Hepatocyte (in vitro differentiated cells): ENCODE measurements at regions not wholly inside any gene's neighbourhood (a gene's known extent, or its start where the extent isn't known, plus 50 kb on each side); places are given as distances from the start of the nearest gene placed in this dataset.
"Not testable (repeated sequence)": the region's sequence is repeated elsewhere in the genome, so short reads cannot be mapped to it uniquely, and the experiment has no call there.

Source experiments
- EZH2 ChIP-seq: fragments of 200-600 bp; sonication (generic); IDR thresholded peaks from 2 replicates; pipeline ENCODE4 v1.6.1; 2016; ENCODE audit warnings: antibody characterized with exemption, mild to moderate bottlenecking, borderline replicate concordance
- EZH2phosphoT487 ChIP-seq: fragments of 200-600 bp; sonication (generic); IDR thresholded peaks from one replicate; pipeline ENCODE4 v1.6.1; 2018; ENCODE audit warnings: antibody characterized with exemption, mild to moderate bottlenecking, low read depth, moderate library complexity; ENCODE audit not compliant: unreplicated experiment, severe bottlenecking
- TF ChIP-seq, protein P1 (sequence below): fragments of 200-600 bp; sonication (generic); IDR thresholded peaks from 2 replicates; pipeline ENCODE4 v1.5.1; 2016; ENCODE audit warnings: antibody characterized with exemption, mild to moderate bottlenecking; ENCODE audit not compliant: poor library complexity

DNA sequence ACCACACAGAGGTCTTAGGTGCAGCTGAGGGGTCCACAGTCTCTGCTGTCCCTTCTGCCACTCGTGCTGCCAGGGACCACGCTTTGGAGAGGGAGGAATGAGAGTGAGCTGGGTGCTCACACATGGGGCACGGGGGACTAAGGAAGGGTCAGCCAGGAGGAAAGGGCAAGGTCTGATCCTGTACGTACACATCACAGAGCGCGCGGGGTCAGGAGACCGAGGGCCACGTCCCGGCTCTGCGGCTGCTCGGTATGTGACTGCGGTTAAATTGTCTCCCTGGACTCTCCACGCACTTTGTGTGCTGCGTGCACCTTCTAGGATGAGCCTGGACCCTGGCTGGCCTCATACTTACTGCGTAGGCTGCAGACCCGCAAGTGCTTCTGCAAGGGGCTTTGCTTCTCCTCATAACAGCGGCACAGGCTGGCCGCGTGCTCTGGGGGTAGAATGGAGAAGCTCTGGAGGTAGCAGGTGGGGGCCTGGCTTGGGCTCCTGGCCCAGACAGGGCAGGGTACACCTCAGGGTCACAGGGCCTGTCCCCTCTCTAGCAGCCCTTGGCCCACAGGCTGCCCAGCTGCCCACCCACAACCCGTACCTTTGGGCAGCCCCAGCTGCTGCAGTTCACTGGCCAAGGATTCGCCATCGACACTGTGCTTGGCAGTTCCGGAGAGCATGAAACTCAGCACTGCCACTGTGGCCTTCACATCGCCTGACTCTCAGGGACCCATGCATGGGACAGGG, 136.3 kb downstream of the TBC1D2B start:
- TF ChIP-seq, protein P1, sequence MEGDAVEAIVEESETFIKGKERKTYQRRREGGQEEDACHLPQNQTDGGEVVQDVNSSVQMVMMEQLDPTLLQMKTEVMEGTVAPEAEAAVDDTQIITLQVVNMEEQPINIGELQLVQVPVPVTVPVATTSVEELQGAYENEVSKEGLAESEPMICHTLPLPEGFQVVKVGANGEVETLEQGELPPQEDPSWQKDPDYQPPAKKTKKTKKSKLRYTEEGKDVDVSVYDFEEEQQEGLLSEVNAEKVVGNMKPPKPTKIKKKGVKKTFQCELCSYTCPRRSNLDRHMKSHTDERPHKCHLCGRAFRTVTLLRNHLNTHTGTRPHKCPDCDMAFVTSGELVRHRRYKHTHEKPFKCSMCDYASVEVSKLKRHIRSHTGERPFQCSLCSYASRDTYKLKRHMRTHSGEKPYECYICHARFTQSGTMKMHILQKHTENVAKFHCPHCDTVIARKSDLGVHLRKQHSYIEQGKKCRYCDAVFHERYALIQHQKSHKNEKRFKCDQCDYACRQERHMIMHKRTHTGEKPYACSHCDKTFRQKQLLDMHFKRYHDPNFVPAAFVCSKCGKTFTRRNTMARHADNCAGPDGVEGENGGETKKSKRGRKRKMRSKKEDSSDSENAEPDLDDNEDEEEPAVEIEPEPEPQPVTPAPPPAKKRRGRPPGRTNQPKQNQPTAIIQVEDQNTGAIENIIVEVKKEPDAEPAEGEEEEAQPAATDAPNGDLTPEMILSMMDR: not testable (repeated sequence)
- TF ChIP-seq EZH2phosphoT487, EZH2: not testable (repeated sequence)
